ENCODE measurements at regions not wholly inside any gene's neighbourhood (a gene's known extent, or its start where the extent isn't known, plus 50 kb on each side); places are given as distances from the start of the nearest gene placed in this dataset.

DNA sequence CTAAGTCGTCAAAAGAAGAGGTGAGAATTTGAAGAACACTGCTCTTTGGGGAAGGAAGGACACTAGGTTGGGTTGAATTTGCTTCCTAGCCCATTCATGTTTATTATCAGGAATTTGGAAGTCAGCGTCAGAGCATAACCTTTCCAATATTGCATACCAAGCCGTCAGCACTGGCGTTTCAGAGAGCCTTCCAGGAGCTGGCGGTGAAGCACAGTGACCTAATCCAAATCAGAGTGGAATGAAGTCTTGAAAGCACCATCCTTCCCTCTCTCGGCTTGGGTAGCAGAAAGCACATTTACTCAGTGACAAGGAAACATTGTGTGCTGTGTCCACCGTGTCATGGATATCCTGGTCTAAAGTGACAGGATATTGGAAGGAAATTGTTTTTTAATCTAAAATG, 240.3 kb upstream of the PELI2 start:
- H3K9me3 Mint-ChIP-seq = no peaks in the 10 kb centered on the region
- TF ChIP-seq, protein P1, sequence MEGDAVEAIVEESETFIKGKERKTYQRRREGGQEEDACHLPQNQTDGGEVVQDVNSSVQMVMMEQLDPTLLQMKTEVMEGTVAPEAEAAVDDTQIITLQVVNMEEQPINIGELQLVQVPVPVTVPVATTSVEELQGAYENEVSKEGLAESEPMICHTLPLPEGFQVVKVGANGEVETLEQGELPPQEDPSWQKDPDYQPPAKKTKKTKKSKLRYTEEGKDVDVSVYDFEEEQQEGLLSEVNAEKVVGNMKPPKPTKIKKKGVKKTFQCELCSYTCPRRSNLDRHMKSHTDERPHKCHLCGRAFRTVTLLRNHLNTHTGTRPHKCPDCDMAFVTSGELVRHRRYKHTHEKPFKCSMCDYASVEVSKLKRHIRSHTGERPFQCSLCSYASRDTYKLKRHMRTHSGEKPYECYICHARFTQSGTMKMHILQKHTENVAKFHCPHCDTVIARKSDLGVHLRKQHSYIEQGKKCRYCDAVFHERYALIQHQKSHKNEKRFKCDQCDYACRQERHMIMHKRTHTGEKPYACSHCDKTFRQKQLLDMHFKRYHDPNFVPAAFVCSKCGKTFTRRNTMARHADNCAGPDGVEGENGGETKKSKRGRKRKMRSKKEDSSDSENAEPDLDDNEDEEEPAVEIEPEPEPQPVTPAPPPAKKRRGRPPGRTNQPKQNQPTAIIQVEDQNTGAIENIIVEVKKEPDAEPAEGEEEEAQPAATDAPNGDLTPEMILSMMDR (conservative IDR thresholded peaks at IDR 0.05) = no peak
- peaks cover 5% of the 10 kb centered on the region for H3K4me1 Mint-ChIP-seq
- no peak overlapping the region for H3K27ac Mint-ChIP-seq (ENCODE audit: unreplicated experiment)
- no peak for DNase-seq (ENCODE audit: low read depth, low spot score)
- H3K4me3 Mint-ChIP-seq = no peak overlapping the region
- peaks cover 2% of the 10 kb centered on the region for H3K27me3 Mint-ChIP-seq (ENCODE audit: low read depth)
- no peaks in the 10 kb centered on the region for H3K36me3 Mint-ChIP-seq (ENCODE audit: low read depth)

DNA sequence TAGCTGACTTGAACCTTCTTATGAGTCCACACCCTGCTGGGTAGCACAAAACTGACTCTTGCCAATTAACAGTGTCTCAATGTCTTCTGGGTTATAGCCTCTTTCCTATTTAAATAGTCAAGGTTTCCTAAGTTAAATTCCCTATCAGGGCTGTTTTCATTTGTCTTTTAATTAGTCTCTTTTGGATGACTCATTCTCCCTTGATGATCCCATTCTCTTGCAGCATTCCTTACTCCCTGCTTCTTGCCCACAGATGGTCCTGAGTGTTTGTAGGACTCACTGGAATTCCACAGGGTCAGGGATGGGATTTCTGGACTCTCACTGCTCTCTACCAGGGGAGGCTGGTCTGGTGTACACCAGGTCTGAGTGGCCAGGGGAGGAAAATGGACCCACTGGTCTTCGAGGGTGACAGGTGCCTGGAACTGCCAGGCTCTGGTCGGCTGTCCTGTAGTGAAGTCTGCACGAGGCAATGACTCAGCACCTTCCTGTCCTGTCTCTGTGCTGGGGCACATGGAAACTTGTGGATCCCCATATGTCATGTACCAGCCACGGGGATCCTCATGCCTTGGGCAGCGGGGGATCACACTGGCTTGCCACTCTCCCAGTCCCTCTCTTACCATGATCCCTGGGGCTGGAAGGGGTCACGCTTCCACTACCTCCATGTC, 236.5 kb upstream of the PELI2 start:
- peaks cover 5% of the 10 kb centered on the region for H3K4me1 Mint-ChIP-seq
- DNase-seq (ENCODE audit: low read depth, low spot score) = no peak
- H3K4me3 Mint-ChIP-seq = no peak overlapping the region
- H3K27ac Mint-ChIP-seq (ENCODE audit: unreplicated experiment) = no peak overlapping the region
- H3K27me3 Mint-ChIP-seq (ENCODE audit: low read depth) = peaks cover 6% of the 10 kb centered on the region
- no peaks in the 10 kb centered on the region for H3K9me3 Mint-ChIP-seq
- TF ChIP-seq, protein P1 (conservative IDR thresholded peaks at IDR 0.05) = no peak
- H3K36me3 Mint-ChIP-seq (ENCODE audit: low read depth) = no peaks in the 10 kb centered on the region

DNA sequence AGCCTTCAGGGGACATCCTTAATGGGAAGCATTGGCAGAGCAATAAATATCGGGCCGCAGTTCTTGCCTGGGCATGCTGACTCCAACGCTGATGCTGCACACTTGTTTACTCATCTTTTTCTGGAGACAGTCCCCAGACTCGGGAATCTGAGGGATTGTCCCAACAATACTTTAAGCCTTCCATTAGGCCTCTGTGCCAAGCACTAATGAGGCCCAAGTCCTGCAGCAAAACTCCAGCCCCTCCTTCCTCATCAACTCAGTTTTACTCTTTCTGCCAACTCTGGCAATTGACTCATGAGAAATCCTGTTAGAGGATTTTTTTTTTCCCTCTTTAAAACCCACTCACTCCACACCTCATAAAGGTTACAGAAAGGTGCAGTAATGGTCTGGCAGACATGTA, 233.4 kb upstream of the PELI2 start:
- no peak overlapping the region for H3K27ac Mint-ChIP-seq (ENCODE audit: unreplicated experiment)

DNA sequence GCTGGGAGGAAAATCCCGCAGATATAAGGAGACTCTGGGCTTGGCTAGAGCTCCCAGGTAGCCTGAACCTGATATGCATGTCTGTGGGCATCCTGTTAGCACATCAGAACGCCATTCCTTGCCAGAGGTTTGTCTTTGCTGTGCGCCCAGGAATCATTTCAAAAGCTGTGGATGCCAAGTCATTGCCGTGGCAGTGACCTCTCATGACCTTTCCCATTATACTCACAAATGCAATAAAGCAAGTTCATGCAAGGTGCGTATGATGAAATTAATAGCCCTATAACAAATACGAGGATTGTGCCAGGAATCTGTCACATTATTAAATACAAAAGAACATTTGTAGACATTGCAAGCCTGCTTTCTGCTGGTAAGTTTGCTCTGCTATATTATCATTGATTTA, 229.1 kb upstream of the PELI2 start:
- TF ChIP-seq, protein P1 (conservative IDR thresholded peaks at IDR 0.05) = no peak

More for the DNA sequence above, 233.4 kb upstream of the PELI2 start:
- TF ChIP-seq, protein P1 (conservative IDR thresholded peaks at IDR 0.05) = no peak
- H3K4me1 Mint-ChIP-seq = no peaks in the 10 kb centered on the region
- no peaks in the 10 kb centered on the region for H3K9me3 Mint-ChIP-seq
- H3K27me3 Mint-ChIP-seq (ENCODE audit: low read depth) = peaks cover 6% of the 10 kb centered on the region
- no peak overlapping the region for H3K4me3 Mint-ChIP-seq
- DNase-seq (ENCODE audit: low read depth, low spot score) = no peak
- H3K36me3 Mint-ChIP-seq (ENCODE audit: low read depth) = no peaks in the 10 kb centered on the region

DNA sequence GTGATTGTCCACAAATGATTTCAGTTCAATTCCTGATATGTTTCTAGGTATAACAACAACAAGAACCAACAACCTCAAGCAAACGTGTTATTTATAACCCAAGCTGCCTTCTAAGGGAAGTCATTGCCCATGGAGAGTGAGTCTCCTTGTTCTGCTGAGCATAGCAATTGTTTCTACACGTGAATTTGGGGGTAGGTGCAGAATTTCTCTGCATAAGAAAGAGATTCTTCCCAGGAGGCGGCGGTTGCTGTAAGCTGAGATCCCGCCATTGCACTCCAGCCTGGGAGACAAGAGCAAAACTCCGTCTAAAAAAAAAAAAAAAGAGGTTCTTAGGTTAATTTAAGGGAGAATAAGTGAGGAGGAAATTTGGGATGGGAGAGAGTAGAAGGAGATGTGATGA, 226.5 kb upstream of the PELI2 start:
- no peak overlapping the region for H3K27ac Mint-ChIP-seq (ENCODE audit: unreplicated experiment)
- H3K36me3 Mint-ChIP-seq (ENCODE audit: low read depth) = no peaks in the 10 kb centered on the region
- no peak for DNase-seq (ENCODE audit: low read depth, low spot score)
- peaks cover 7% of the 10 kb centered on the region for H3K4me1 Mint-ChIP-seq
- peaks cover 2% of the 10 kb centered on the region for H3K27me3 Mint-ChIP-seq (ENCODE audit: low read depth)
- no peak overlapping the region for H3K4me3 Mint-ChIP-seq
- H3K9me3 Mint-ChIP-seq = no peaks in the 10 kb centered on the region
- TF ChIP-seq, protein P1 (conservative IDR thresholded peaks at IDR 0.05) = no peak

More for the DNA sequence above, 229.1 kb upstream of the PELI2 start:
- H3K4me3 Mint-ChIP-seq = no peak overlapping the region
- peaks cover 6% of the 10 kb centered on the region for H3K27me3 Mint-ChIP-seq (ENCODE audit: low read depth)
- H3K9me3 Mint-ChIP-seq = no peaks in the 10 kb centered on the region
- no peaks in the 10 kb centered on the region for H3K36me3 Mint-ChIP-seq (ENCODE audit: low read depth)
- H3K27ac Mint-ChIP-seq (ENCODE audit: unreplicated experiment) = no peak overlapping the region
- DNase-seq (ENCODE audit: low read depth, low spot score) = no peak
- no peaks in the 10 kb centered on the region for H3K4me1 Mint-ChIP-seq
